GM19035 (cell line): ENCODE measurements at regions not wholly inside any gene's neighbourhood (a gene's known extent, or its start where the extent isn't known, plus 50 kb on each side); places are given as distances from the start of the nearest gene placed in this dataset.
"Not testable (repeated sequence)": the region's sequence is repeated elsewhere in the genome, so short reads cannot be mapped to it uniquely, and the experiment has no call there.

ENCODE experiments used
- ATAC-seq: cut with Tn5 transposase; IDR thresholded peaks from one replicate; pipeline ENCODE4 v1.9.1; 2021; ENCODE audit not compliant: unreplicated experiment

- no peak for ATAC-seq
Measured at GRCh38 chr9:90107726-90108655, 503.2 kb downstream of the GADD45G start.

GRCh38 chr9:90112788-90113187 is 508.0 kb downstream of the GADD45G start:
- no peak for ATAC-seq

DNA sequence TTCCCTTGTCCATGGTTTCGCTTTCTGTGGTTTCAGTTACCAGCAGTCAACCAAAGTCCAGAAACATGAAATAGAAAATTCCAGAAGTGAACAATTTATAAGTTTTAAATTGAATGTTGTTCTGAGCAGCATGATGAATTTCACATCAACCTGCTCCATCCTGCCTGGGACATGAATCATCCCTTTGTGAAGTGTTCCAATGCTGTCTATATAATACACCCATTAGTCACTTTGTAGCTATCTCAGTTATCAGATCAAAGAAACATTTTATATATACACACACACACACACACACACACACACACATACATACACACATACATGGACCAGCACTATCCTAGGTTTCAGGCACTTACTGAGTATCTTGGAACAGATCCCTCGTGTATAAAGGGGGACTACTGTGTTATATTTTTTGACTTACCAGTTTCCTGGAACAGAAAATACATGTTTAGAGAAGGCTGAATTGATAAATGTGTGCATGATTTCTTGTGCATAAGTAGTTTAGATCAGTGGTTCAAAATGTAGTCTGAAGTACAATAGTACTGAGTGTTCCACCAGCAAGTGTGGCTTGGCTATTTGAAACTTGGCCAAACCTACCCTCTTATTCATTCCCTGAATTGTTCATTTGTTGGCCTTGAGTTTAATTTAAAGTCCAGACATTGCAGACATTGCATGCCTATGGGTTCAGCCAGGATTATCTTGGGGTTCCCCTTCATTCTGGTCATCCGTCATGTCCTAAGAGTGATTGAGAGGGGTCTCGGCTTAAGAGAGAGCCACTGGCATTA is 510.0 kb downstream of the GADD45G start:
- no peak for ATAC-seq

- no peak for ATAC-seq
Measured at GRCh38 chr9:90121762-90122161, 517.0 kb downstream of the GADD45G start.

- ATAC-seq: no peak
Measured at GRCh38 chr9:90124961-90125360, 517.7 kb downstream of the DIRAS2 start.

GRCh38 chr9:90127923-90128322 is 514.7 kb downstream of the DIRAS2 start:
- no peak for ATAC-seq

- no peak for ATAC-seq
Measured at GRCh38 chr9:90128587-90129190, 513.9 kb downstream of the DIRAS2 start.

DNA sequence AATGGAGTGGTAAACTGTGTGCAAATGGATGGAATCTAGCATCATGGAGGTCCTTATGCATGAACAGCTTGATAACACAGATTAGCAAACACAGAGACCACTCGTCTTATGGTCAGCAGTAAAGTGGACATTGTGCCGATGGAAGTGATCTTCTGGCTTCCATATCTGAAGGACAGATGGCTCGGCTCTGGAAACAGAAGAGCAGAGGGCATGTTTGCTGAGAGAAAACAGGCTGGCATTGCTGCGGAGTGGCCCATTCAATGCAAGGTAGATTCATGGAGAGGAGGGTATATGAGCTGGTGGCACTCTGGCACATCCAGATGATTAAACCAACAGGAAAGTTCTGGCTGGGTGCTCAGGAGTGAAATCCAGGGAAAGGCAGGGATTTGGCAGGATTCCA is 513.2 kb downstream of the DIRAS2 start:
- ATAC-seq: no peak

GRCh38 chr9:90131568-90131967 is 511.1 kb downstream of the DIRAS2 start:
- no peak for ATAC-seq

GRCh38 chr9:90132866-90133265 is 509.8 kb downstream of the DIRAS2 start:
- no peak for ATAC-seq

DNA sequence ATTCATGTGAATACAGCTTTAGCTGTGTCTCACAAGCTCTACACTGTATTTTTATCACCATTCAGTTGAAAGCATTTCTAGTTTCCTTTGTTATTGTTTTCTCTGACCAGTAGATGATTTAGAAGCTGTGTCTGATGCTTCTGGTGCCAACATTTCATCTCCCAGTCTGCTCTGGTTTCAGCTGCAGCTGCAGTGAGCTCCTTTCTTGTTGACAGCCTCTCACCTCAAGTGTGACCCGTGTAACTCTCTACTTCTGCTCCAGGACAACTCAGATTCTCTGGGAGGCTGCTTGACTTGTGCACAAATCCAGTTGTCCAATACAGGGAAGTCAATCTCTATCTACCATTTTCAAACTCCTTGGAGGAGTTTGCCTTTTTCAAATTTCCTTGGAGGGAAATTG is 504.8 kb downstream of the DIRAS2 start:
- ATAC-seq: no peak

DNA sequence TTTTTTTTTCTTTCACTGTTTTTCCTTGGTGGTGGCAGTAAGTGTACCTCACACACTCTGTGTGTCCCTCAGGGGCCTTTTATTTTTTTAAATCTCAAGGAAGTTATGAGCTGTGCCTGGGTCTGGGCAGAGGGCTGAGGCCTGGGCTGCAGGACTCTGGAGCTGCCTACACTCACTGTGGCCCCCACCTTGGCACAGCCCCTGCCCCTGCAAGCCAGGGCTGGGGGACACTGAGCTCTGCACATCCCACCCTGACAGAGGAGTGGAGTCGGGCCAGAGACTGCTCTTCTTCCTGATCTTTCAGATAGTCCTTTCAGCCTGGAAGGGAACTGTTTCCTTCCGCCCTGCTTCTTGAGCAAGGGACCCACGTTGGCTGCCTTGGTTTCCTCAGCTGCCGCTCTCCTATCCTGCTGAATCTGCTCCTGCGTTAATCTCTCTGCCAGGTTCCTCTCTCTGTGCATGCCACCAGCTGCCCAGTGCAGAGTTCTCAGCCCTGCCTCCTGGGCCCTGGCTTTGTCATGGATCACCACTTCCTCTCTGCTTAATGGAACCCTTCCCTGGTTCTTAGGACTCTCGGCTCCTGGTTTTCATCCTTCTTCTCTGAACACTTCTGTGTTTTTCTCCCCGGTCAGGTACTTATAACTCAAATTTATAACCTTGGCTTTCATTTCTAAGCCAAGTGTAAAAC is 502.3 kb downstream of the DIRAS2 start:
- no peak for ATAC-seq

GRCh38 chr9:90141723-90142122 is 500.9 kb downstream of the DIRAS2 start:
- no peak for ATAC-seq

GRCh38 chr9:90142580-90142979 is 500.0 kb downstream of the DIRAS2 start:
- ATAC-seq: no peak

DNA sequence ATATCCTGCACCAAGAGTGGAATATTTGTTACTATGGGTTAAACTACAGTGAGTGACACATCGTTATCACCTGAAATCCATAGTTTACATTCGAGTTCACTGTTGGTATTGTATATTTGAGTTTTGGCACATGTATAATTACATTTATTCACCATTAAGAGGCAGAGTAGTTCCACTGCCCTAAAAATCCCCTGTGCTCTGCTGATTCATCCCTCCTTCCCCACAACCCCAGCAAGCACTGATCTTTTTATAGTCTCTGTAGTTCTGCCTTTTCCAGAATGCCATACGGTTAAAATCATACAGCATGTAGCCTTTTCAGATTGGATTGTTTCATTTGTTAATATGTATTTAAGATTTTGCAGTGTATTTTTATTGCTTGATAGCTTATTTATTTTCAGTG is 495.2 kb downstream of the DIRAS2 start:
- no peak for ATAC-seq

GRCh38 chr9:90156318-90156717 is 486.3 kb downstream of the DIRAS2 start:
- ATAC-seq: no peak

- no peak for ATAC-seq
Measured at GRCh38 chr9:90162326-90162725, 480.3 kb downstream of the DIRAS2 start.

GRCh38 chr9:90162819-90163218 is 479.8 kb downstream of the DIRAS2 start:
- no peak for ATAC-seq

DNA sequence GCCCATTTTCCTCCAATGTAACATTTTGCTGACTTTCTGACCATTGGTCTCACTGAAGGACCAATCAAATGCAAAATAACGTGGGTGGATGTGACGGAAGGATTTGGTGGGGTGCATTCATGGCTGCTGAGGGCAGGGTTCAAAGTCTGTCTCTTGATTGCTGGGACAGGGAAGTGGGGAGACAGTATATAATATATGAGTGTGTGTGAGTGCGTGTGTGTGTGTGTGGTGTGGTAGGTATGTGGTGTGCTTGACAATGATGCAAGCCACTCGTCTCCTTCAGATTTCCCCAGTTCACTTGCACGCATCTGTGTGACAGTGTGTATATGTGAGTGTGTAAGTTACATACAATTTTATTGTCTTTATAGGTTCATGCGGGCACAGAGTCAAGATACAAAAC is 477.3 kb downstream of the DIRAS2 start:
- no peak for ATAC-seq

- not testable (repeated sequence) for ATAC-seq
Measured at GRCh38 chr9:90166374-90166773, 476.2 kb downstream of the DIRAS2 start.

- no peak for ATAC-seq
Measured at GRCh38 chr9:90167914-90168313, 474.7 kb downstream of the DIRAS2 start.
